Right ventricle myocardium inferior (tissue), 1 donor: ENCODE measurements at regions not wholly inside any gene's neighbourhood (a gene's known extent, or its start where the extent isn't known, plus 50 kb on each side); places are given as distances from the start of the nearest gene placed in this dataset.

Experiments
- ATAC-seq: fragments of 200-7000 bp; cut with Tn5 transposase; one replicate; pipeline ENCODE4 v1.9.1; 2020; ENCODE audit warnings: mild to moderate bottlenecking, moderate library complexity
- DNase-seq: peaks from one replicate; pipeline ENCODE4 v3.0.0; 2021; ENCODE audit errors: missing footprints
- intact Hi-C: fragments of 100-400 bp; cut with DNase I; formaldehyde crosslinking; loops from one replicate; pipeline ENCODE4 v1.11.0; 2022
- donor health status: DM: no; HTN: yes; CAD: no; lungs with severe emphysema.

GRCh38 chr1:234670967-234671626 is 61.1 kb upstream of the IRF2BP2 start:
- DNase-seq (no peak), ATAC-seq (no peak)
- intact Hi-C loops, result no loop called here

GRCh38 chr1:234669499-234669898 is 59.5 kb upstream of the IRF2BP2 start:
- DNase-seq (no peak), ATAC-seq (no peak)
- intact Hi-C loops, result no loop called here

DNA sequence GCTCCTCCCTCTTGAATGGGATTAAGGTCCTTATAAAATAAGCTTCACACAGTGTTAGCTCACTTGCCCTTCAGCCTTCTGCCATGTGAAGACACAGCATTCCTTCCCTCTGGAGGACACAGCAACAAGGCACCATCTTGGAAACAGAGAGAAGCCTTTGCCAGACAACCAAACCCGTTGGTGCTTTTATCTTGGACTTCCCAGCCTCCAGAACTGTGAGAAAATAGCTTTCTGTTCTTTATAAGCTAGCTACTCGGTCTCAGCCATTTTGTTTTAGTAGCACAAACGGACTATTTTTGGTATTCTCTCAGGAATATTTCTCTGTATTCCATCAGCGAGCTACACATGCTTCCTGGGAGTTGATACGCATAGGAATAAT is 58.6 kb upstream of the IRF2BP2 start:
- ATAC-seq, result no peak
- intact Hi-C loops, result no loop called here
- no peak for DNase-seq

DNA sequence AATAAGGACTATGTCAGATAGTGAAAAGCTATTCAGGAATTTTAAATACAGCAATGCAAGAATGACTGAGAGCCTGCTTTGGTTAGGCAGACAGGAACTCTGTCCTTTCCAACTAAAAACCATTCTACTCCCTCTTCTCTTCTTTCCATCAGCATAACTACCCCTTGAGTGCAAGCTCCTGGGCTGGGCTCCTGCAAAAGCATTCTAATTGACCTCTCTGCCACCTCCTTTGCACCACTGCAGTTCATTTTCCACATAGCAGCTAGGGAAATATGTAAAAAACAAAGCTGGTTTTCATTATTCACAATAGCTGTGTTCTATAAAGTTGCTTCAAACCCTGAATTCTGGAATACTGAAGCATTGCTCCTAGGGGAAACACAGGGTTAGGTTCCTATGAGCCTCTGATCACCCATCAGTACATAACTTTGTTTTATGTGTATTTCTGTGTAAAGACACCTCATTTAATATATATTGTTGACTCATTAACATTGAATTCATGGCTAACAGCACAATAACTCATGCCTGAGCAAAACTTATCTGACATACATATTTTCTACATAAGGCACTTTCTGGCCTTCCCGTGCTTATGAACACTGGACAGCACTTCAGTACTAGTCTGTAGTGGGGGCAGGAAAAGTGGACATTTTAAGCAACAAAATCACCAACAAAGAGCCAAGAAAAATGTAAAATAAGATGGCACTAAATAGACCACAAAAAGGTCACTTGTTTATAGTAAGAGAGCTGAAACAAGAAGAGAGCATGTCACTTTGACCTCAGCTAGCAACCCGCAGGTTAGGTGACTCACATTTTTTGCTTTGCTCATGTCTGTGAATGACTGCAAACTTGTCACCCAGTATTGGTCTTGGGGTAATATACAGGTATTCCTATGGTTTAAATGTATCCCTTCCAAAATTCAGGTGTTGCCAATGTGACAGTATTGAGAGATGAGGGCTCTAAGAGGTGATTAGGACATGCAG is 57.9 kb upstream of the IRF2BP2 start:
- ATAC-seq, result no peak
- intact Hi-C loops, result no loop called here
- DNase-seq, result no peak

GRCh38 chr1:234666761-234667160 is 56.8 kb upstream of the IRF2BP2 start:
- intact Hi-C loops, result no loop called here
- no peak for ATAC-seq

GRCh38 chr1:234665975-234666605 is 56.1 kb upstream of the IRF2BP2 start:
- intact Hi-C loops, result no loop called here
- DNase-seq (no peak), ATAC-seq (peak; percentile 37)

More at GRCh38 chr1:234666761-234667160, 56.8 kb upstream of the IRF2BP2 start:
- no peak for DNase-seq

- no peak for DNase-seq
- intact Hi-C loops, result loop anchor here (5.0 kb wide), 1 partner anchor 35 kb away; no protein-coding TSS in a partner anchor
Observed at GRCh38 chr1:234662148-234662547, 52.2 kb upstream of the IRF2BP2 start.

GRCh38 chr1:234661317-234661928 is 51.4 kb upstream of the IRF2BP2 start:
- intact Hi-C loops, result loop anchor here (5.0 kb wide), 1 partner anchor 34 kb away; no protein-coding TSS in a partner anchor

More at GRCh38 chr1:234662148-234662547, 52.2 kb upstream of the IRF2BP2 start:
- no peak for ATAC-seq

GRCh38 chr1:234660536-234661316 is 50.7 kb upstream of the IRF2BP2 start:
- no peak for ATAC-seq
- intact Hi-C loops, result loop anchor here (5.0 kb wide), 1 partner anchor 33 kb away; no protein-coding TSS in a partner anchor
- no peak for DNase-seq

More at GRCh38 chr1:234661317-234661928, 51.4 kb upstream of the IRF2BP2 start:
- DNase-seq (no peak), ATAC-seq (no peak)
